Dedifferentiated amniotic fluid mesenchymal stem cell (primary cell): ENCODE measurements at regions not wholly inside any gene's neighbourhood (a gene's known extent, or its start where the extent isn't known, plus 50 kb on each side); places are given as distances from the start of the nearest gene placed in this dataset.
A peak's percentile ranks its signal among the peaks of the same experiment; 100 is the strongest.
"Not testable (repeated sequence)": the region's sequence is repeated elsewhere in the genome, so short reads cannot be mapped to it uniquely, and the experiment has no call there.

ENCODE experiments used
- DNase-seq: peaks from one replicate; pipeline ENCODE4 v3.0.0-alpha.2; 2016; ENCODE audit errors: extremely low spot score

- DNase-seq, result no peak
These were observed 118.1 kb downstream of the ASB7 start for GRCh38 chr15:100720406-100720967.

DNA sequence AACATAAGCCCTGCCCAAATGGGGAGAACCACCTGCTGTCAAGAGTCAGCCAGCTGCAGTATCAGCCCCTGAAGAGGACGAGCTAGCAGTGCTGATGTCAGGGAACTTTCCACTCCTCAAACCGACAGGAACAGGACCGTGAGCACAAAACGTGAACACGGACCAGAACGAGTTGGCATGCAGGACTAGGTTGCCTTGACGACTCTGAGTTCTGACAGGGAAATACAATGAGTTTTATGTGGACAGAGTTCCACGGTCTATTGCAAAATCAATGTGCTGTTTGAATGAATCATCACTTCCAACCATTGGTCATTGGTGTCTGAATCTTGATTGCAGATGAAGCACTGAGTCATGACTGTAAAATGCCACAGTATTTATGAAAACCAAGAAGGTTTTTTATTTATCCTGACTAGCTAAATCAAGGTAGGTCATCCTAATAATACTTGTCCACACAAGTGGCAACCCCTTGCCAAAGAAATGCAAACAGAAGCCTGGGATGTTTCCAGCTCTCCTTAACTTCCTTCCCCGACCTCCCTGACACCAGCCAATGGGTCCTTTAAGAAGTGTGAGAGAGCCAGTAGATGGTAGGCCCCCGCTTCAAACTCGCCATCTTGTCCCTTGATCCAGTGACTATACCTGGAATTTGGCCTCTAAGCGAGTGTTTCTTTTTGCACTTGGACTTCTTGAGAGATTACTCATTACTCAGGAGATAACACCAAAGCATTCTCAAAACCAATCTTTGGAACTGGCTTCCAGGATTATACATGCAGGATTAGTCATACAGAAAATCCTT is 119.6 kb downstream of the ASB7 start:
- peak; percentile 98 for DNase-seq

DNA sequence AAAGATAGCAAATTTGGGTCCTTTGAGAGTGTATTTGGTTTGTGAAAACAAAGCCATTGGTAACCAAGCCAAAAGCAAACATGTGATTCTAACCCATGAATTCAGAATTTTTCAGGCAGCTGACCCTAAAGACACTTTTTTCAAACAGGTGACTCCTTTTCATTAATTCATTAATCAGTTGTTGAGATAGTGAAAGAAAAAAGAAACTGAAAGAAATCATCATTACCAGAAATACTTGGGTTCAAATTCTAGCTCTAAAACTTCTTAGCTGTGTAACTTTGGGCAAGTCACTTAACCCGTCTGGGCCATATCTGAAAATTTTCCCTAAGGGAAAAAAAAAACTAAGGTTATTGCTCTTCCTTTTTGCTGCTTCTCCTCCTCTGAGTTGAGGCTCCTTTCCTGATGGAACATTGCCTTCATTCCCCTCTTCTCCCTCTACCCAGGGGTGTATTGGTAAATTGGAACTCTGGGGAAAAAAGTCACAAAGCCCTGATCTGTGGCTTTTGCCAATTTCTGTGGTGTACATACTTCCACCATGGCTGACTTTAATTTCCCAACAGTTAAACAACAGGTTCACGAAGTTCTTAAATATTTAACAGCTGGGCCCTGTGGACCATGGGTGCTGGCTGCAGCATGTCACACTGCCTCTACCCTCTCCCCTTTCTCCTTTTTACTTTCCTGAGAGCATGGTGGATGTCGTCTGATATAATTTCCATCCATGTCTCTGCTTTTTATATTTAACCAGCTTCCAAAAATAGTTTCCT is 120.3 kb downstream of the ASB7 start:
- no peak for DNase-seq

GRCh38 chr15:100723315-100723801 is 121.0 kb downstream of the ASB7 start:
- no peak for DNase-seq

- peak; percentile 59 for DNase-seq
These were observed 123.0 kb downstream of the ASB7 start for GRCh38 chr15:100725121-100726069.

DNA sequence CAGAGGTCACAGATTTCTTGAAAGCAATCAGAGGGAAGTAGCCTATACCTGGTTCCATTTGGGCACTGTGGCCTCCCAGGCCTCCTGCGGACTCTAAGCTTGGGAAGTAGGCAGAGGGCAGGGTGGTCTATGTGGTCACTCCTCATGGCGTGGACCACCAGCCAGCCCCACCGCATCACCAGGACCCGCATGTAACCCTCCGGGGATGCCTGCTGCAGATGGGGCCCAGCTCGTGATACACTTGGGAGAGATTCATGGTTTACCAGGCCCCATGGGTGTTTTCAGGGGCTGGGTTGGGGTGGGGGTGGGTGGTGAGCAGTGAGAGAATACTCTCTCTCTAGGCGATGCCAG is 123.7 kb downstream of the ASB7 start:
- no peak for DNase-seq

- DNase-seq, result peak; percentile 45
These were observed 124.2 kb downstream of the ASB7 start for GRCh38 chr15:100726421-100727190.

GRCh38 chr15:100727291-100727851 is 125.0 kb downstream of the ASB7 start:
- no peak for DNase-seq

DNA sequence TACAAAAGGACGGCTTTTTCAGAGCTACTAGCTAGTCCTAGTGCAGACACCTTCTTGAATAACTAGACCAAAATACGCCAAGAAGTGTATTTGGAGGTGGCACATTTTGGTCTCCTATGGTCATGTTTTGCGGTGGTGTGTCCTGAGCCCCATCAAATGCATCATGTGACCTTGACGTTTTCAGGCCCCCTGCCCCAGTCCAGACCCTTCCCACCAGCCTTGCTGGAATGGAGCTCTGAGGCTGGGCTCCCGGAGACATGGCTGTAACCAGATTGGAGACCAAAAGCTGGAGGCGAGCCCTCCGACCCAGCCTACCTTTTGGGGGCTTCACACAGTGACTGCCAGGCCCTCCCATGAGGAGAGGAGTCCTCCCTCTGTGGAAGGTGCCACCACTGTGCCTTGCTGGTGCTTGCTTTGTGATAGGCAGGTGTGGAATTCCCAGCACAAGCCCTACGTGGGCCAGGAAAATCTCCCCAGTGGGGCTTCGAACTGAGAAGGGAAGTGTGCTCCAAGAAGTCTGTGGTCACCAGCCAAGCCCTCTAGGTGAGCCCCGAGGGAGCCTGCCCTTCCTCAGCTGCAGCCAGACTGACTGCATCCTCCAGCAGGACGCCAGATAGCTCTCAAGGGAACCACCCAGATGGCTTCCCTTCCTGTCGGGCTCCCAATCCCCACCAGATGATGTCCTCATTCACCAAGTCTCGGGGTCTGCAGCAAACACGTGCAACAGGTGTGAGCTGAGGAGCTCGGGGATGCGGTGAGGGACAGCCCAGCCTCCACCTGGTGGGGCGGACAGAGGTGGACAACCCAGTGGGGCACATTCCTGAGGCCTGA is 126.2 kb downstream of the ASB7 start:
- DNase-seq, result no peak

DNA sequence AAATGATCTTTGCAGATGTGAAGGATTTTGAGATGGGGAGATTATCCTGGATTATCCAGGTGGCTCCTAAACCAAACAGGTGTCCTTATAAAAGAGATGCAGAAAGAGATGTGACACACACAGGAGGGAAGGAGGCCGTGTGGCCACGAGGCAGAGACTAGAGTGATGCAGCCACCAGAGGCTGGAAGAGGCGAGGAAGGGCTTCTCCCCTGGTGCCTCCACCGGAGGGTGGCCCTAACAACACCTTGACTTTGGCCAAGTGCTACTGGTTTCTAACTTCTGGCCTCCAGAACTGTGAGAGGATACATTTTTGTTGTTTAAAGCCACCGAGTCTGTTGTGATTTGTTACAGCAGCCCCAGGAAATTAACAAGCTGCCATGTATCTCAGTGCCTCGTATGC is 127.1 kb downstream of the ASB7 start:
- no peak for DNase-seq

GRCh38 chr15:100730129-100730528 is 127.7 kb downstream of the ASB7 start:
- no peak for DNase-seq

DNA sequence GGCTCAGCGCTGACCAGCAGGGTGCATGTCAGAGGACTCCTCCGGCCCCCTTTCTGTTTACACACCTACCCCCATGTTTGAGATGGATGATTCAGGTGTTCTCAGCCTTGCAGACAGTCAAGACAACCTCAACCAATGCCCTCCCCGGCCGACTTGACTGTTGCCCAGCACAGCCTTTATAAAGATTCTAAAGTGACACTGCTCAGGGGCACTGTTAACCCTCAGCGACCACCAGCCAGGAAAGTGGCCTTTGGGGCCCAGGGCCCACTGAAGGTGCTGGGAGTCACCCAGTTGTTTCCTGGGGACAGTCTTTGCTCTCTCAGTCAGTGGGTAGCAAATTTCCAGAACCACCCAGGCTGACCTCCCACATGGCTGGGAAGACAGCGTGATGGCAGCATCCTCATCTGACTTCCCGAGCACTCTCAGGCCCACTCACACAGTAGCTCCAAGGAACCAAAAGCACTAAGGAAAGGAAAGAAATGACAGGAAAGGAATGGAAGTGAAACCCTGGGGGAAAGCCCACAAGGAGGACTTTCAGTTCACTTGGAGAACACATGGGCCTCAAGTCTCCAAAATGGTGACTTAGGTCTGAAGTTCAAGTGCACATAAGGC is 128.4 kb downstream of the ASB7 start:
- DNase-seq, result no peak

GRCh38 chr15:100731267-100732152 is 129.1 kb downstream of the ASB7 start:
- DNase-seq, result no peak

DNA sequence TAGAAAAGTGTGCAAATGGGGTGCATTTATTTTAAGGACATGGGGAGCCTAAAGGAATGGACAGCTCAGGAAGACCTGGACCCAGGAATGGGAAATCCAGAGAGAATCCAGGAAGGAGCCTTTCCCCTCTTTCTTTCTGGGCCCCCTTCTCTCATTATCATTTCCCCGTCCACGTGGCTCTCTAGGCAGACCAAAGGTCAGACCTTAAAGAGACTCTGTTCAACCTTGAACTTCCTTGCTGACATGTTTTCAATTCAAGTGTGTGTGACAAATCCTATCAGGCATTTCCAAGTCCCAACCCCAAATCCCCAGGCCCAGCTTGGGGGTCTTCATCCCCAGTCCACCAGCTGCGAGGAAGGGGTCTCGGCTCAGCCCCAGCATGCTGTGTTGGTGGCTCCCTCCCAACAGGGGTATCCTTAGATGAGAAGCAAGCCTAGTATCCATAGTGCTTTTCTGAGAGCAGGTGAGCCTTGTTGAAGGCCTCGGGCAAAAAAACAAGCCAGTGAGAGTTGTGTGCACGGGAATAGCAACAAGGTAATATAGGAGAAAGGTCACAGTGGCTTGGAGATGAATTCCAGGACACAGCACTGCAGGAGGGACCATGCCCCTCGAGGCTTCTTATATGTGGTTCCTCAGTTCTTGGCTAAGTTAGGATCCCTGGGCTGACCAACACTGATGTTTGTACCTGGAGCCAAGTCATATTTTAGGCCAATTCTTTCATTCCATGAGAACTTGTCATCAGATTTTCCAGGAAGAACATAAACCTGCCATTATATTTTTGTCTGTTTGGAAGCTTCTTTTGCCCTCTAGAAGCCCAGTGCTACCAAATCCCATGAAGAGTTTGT is 130.0 kb downstream of the ASB7 start:
- DNase-seq, result no peak

- DNase-seq, result peak; percentile 80
These were observed 130.9 kb downstream of the ASB7 start for GRCh38 chr15:100733101-100733842.

DNA sequence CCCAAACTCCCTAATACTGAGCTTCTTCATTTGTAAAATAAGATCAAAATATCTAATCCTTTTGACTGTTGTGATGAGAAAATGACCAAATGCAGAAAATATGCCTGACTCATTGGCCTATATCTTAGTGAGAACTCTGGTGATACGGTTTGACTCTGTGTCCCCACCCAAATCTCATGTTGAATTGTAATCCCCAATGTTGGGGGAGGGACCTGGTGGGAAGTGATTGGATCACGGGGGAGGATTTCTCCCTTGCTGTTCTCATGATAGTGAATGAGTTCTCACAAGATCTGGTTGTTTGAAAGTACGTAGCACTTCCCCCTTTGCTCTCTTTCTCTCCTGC is 131.4 kb downstream of the ASB7 start:
- not testable (repeated sequence) for DNase-seq

- DNase-seq, result no peak
These were observed 132.2 kb downstream of the ASB7 start for GRCh38 chr15:100734586-100734985.
